Endothelial cell (in vitro differentiated cells): ENCODE measurements at regions not wholly inside any gene's neighbourhood (a gene's known extent, or its start where the extent isn't known, plus 50 kb on each side); places are given as distances from the start of the nearest gene placed in this dataset.

Source experiments
- DNase-seq: peaks from one replicate; pipeline ENCODE4 v3.0.0; 2021; ENCODE audit warnings: low spot score
- H3K27ac Mint-ChIP-seq: one replicate; pipeline ENCODE4 v1.8.0; 2021; ENCODE audit warnings: mixed read lengths, inconsistent platforms; ENCODE audit not compliant: unreplicated experiment
- H3K27me3 Mint-ChIP-seq: one replicate; pipeline ENCODE4 v1.8.0; 2021; ENCODE audit warnings: mild to moderate bottlenecking, moderate library complexity, mixed read lengths, inconsistent platforms; ENCODE audit not compliant: unreplicated experiment
- H3K36me3 Mint-ChIP-seq: one replicate; pipeline ENCODE4 v1.8.0; 2021; ENCODE audit warnings: mild to moderate bottlenecking, low read depth, mixed read lengths, inconsistent platforms; ENCODE audit not compliant: unreplicated experiment
- H3K4me1 Mint-ChIP-seq: one replicate; pipeline ENCODE4 v1.8.0; 2021; ENCODE audit warnings: mild to moderate bottlenecking, mixed read lengths, inconsistent platforms; ENCODE audit not compliant: unreplicated experiment
- H3K4me3 Mint-ChIP-seq: one replicate; pipeline ENCODE4 v1.8.0; 2021; ENCODE audit warnings: mild to moderate bottlenecking, mixed read lengths, inconsistent platforms; ENCODE audit not compliant: unreplicated experiment
- H3K9me3 Mint-ChIP-seq: one replicate; pipeline ENCODE4 v1.8.0; 2021; ENCODE audit warnings: mixed read lengths, inconsistent platforms; ENCODE audit not compliant: unreplicated experiment
- CTCF ChIP-seq: fragments of 200-600 bp; sonication (generic); IDR thresholded peaks from one replicate; pipeline ENCODE4 v1.5.0; 2021; ENCODE audit warnings: antibody characterized with exemption; ENCODE audit not compliant: unreplicated experiment

GRCh38 chr20:39935901-39936300 lies 753.1 kb downstream of the MAFB start:
- Mint-ChIP-seq H3K9me3 (no peaks in the 10 kb centered on the region), H3K4me1 (no peaks in the 10 kb centered on the region), H3K36me3 (no peaks in the 10 kb centered on the region), H3K27me3 (no peaks in the 10 kb centered on the region), H3K4me3 (no peak overlapping the region), H3K27ac (no peak overlapping the region)
- no peak for DNase-seq
- no peak for TF ChIP-seq CTCF

GRCh38 chr20:39916236-39916765 lies 772.7 kb downstream of the MAFB start:
- Mint-ChIP-seq H3K4me3 (no peak overlapping the region), H3K27ac (no peak overlapping the region), H3K27me3 (no peaks in the 10 kb centered on the region), H3K36me3 (no peaks in the 10 kb centered on the region), H3K9me3 (no peaks in the 10 kb centered on the region), H3K4me1 (no peaks in the 10 kb centered on the region)
- DNase-seq = no peak
- no peak for TF ChIP-seq CTCF

- Mint-ChIP-seq H3K27ac (no peak overlapping the region), H3K36me3 (no peaks in the 10 kb centered on the region), H3K27me3 (no peaks in the 10 kb centered on the region), H3K4me3 (no peak overlapping the region), H3K9me3 (no peaks in the 10 kb centered on the region), H3K4me1 (peaks cover 10% of the 10 kb centered on the region)
- no peak for TF ChIP-seq CTCF
- DNase-seq = no peak
These were observed 775.8 kb downstream of the MAFB start for GRCh38 chr20:39913274-39913673.

- H3K4me3 Mint-ChIP-seq = no peak overlapping the region
- no peaks in the 10 kb centered on the region for H3K36me3 Mint-ChIP-seq
- TF ChIP-seq CTCF = no peak
- no peak for DNase-seq
- peaks cover 10% of the 10 kb centered on the region for H3K4me1 Mint-ChIP-seq
- no peaks in the 10 kb centered on the region for H3K9me3 Mint-ChIP-seq
- no peaks in the 10 kb centered on the region for H3K27me3 Mint-ChIP-seq
- no peak overlapping the region for H3K27ac Mint-ChIP-seq
These were observed 777.5 kb downstream of the MAFB start for GRCh38 chr20:39911497-39911896.

- DNase-seq = no peak
- Mint-ChIP-seq H3K36me3 (no peaks in the 10 kb centered on the region), H3K4me1 (peaks cover 10% of the 10 kb centered on the region), H3K27me3 (peaks cover 1% of the 10 kb centered on the region), H3K27ac (no peak overlapping the region), H3K9me3 (no peaks in the 10 kb centered on the region), H3K4me3 (no peak overlapping the region)
- TF ChIP-seq CTCF = no peak
These were observed 778.5 kb downstream of the MAFB start for GRCh38 chr20:39910536-39910935.
